ENCODE measurements at regions not wholly inside any gene's neighbourhood (a gene's known extent, or its start where the extent isn't known, plus 50 kb on each side); places are given as distances from the start of the nearest gene placed in this dataset.

- DNase-seq (ENCODE audit: low read depth) = no peak
These were observed 487.3 kb upstream of the DCC start for GRCh38 chr18:51852681-51853080.

GRCh38 chr18:51857989-51858388 is 482.0 kb upstream of the DCC start:
- no peak for DNase-seq (ENCODE audit: low read depth)

GRCh38 chr18:51861046-51861445 is 479.0 kb upstream of the DCC start:
- no peak for DNase-seq (ENCODE audit: low read depth)

GRCh38 chr18:51862051-51862715 is 477.8 kb upstream of the DCC start:
- DNase-seq (ENCODE audit: low read depth) = no peak

GRCh38 chr18:51864219-51864965 is 475.6 kb upstream of the DCC start:
- DNase-seq (ENCODE audit: low read depth) = no peak

- no peak for DNase-seq (ENCODE audit: low read depth)
These were observed 474.5 kb upstream of the DCC start for GRCh38 chr18:51865538-51865937.

GRCh38 chr18:51867767-51868166 is 472.2 kb upstream of the DCC start:
- DNase-seq (ENCODE audit: low read depth) = peak; percentile 12

GRCh38 chr18:51878724-51879123 is 461.3 kb upstream of the DCC start:
- DNase-seq (ENCODE audit: low read depth) = no peak

GRCh38 chr18:51879329-51879728 is 460.7 kb upstream of the DCC start:
- no peak for DNase-seq (ENCODE audit: low read depth)

GRCh38 chr18:51881394-51881793 is 458.6 kb upstream of the DCC start:
- DNase-seq (ENCODE audit: low read depth) = no peak

- DNase-seq (ENCODE audit: low read depth) = no peak
These were observed 456.0 kb upstream of the DCC start for GRCh38 chr18:51884039-51884438.

- peak; percentile 6 for DNase-seq (ENCODE audit: low read depth)
These were observed 449.2 kb upstream of the DCC start for GRCh38 chr18:51890762-51891161.

- DNase-seq (ENCODE audit: low read depth) = no peak
These were observed 448.1 kb upstream of the DCC start for GRCh38 chr18:51891876-51892275.

GRCh38 chr18:51897884-51898283 is 442.1 kb upstream of the DCC start:
- no peak for DNase-seq (ENCODE audit: low read depth)

- no peak for DNase-seq (ENCODE audit: low read depth)
These were observed 432.1 kb upstream of the DCC start for GRCh38 chr18:51907687-51908597.

GRCh38 chr18:51908598-51908944 is 431.4 kb upstream of the DCC start:
- no peak for DNase-seq (ENCODE audit: low read depth)

- DNase-seq (ENCODE audit: low read depth) = no peak
These were observed 428.4 kb upstream of the DCC start for GRCh38 chr18:51911584-51911983.

- no peak for DNase-seq (ENCODE audit: low read depth)
These were observed 427.6 kb upstream of the DCC start for GRCh38 chr18:51912381-51912780.

GRCh38 chr18:51915176-51915575 is 424.8 kb upstream of the DCC start:
- DNase-seq (ENCODE audit: low read depth) = no peak

- DNase-seq (ENCODE audit: low read depth) = no peak
These were observed 418.1 kb upstream of the DCC start for GRCh38 chr18:51921862-51922261.

GRCh38 chr18:51933903-51934302 is 406.1 kb upstream of the DCC start:
- DNase-seq (ENCODE audit: low read depth) = no peak

- no peak for DNase-seq (ENCODE audit: low read depth)
These were observed 403.9 kb upstream of the DCC start for GRCh38 chr18:51936115-51936514.

GRCh38 chr18:51941999-51942398 is 398.0 kb upstream of the DCC start:
- DNase-seq (ENCODE audit: low read depth) = no peak

Measured in iris pigment epithelial cell (primary cell).